ENCODE measurements at regions not wholly inside any gene's neighbourhood (a gene's known extent, or its start where the extent isn't known, plus 50 kb on each side); places are given as distances from the start of the nearest gene placed in this dataset.
"Not testable (repeated sequence)": the region's sequence is repeated elsewhere in the genome, so short reads cannot be mapped to it uniquely, and the experiment has no call there.

GRCh38 chrX:125202591-125203248 is 117.0 kb upstream of the TEX13C start:
- no peak for DNase-seq

DNA sequence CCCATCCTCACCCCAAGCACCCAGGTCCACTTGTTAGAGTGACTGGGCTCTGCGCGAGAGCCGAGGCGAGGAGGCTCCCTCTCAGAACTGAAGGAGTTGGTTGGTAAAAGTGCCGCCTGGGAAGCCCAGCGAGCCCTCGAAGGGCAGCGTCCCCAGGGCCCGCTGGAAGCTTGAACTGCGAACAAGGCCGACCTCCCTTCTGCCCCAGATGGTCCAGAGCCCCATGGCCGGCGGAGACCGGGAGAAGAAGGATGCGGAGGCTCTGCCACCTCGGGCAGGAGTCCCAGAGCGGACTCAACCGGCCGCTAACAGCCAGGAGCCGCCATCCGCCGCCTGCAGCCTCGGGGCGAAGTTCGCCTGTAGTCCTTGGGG is 116.3 kb upstream of the TEX13C start:
- DNase-seq, result no peak

GRCh38 chrX:125203737-125204578 is 115.7 kb upstream of the TEX13C start:
- DNase-seq, result no peak

GRCh38 chrX:125204681-125205132 is 115.0 kb upstream of the TEX13C start:
- no peak for DNase-seq

DNA sequence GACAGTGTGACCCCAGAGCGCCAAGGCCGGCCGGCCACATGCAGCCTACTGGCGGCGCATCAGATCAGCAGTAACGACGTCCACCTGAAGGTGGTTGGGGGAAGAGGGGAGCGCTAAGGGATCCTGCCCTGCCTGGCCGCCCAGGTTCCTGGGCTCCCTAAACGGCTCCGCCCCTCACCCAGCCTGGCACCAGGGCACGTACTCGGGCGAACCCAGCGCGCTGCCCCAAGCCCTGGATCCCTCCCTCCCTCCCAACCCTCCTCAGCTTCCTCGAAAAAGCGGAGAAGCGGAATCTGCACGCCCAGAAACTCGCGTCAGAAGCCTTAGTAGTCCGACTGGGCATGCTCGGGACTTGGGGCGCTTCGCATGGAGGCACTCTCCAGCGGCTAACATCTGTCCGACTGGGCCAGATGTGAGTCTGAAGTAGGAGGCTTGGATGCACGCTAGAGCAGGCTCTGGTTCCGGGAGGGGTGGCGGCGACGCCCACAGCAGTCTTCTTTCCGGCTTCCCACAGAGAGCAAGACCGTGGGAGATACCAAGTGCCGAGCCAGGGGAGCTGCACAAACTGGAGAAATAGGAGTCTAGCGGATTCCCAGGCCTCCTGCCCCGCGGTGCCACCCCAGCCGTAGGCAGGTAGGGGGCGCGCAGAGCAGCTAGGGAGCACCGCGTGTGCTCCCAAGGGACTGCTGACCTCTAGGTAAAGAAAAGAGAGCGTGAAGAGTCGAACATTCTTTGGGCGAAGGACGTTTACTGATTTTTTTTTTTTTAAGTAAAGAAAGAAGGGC is 114.3 kb upstream of the TEX13C start:
- no peak for DNase-seq

GRCh38 chrX:125205918-125206665 is 113.6 kb upstream of the TEX13C start:
- no peak for DNase-seq

DNA sequence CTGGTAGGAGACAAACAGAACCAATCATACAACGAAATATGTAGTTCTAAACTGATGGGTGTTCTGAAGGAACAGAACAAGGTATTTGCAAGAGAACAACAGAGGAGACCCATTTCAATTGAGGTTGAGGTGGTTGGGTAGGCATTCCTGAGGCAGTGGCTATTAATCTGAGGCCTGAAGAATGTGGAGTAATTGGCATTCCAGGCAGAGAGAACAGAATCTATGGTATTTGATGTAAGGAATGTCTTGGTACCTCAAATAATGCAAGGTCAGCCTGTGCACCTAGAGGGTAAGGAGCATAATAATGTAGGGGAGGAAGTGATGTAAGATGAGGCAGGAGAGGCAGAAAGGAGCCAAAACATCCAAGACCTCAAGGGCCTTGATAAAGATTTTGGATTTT is 109.5 kb upstream of the TEX13C start:
- no peak for DNase-seq

- no peak for DNase-seq
These were observed 99.8 kb upstream of the TEX13C start for GRCh38 chrX:125219852-125220251.

DNA sequence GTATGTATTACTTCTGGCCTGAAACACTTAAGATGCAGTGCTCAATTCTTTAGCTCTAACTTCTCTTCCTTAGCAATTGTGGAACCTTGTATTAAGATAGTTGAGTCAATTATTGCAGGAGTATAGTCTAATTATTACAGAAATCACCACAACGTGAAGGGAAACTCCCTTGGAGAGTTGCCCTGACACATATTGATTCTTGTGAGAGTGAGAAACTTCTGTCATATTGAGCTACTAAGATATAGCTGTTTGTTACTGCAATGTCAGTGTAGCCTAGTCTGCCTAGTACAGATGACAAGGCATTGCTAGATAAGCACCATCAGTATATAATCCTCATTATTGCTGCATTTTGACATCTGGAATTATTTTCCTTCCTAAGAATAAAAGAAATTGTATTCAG is 82.7 kb upstream of the TEX13C start:
- no peak for DNase-seq

- DNase-seq, result no peak
These were observed 70.7 kb upstream of the TEX13C start for GRCh38 chrX:125248931-125249330.

- DNase-seq, result not testable (repeated sequence)
These were observed 63.9 kb upstream of the TEX13C start for GRCh38 chrX:125255759-125256158.

DNA sequence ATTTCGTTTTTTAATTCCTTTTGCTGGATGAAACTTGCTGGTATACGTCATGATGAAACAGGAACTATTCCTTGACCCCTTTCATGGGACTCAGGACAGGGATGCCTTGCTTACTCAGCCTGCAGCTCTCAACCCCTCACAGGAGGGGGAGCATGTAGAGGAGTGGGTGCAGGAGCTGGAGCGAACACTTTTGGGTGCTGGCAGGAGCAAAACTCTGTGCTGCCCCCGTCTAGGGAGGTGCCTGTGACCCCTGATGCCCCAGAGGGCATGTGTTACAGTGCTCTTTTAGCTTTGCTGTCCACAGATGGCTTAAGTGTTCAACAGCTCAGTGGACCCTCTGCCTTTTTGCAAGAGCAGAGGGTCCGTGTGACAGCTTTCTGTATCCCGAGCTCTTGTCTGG is 56.8 kb upstream of the TEX13C start:
- DNase-seq, result no peak

GRCh38 chrX:125266153-125266660 is 53.5 kb upstream of the TEX13C start:
- DNase-seq, result no peak
